ENCODE measurements at regions not wholly inside any gene's neighbourhood (a gene's known extent, or its start where the extent isn't known, plus 50 kb on each side); places are given as distances from the start of the nearest gene placed in this dataset.

- Mint-ChIP-seq H3K27ac (no peak overlapping the region), H3K4me1 (no peaks in the 10 kb centered on the region), H3K27me3 (ENCODE audit: insufficient read depth, low read depth, poor library complexity) (peaks cover 11% of the 10 kb centered on the region), H3K9me3 (peaks cover 77% of the 10 kb centered on the region), H3K36me3 (ENCODE audit: low read depth) (peaks cover 21% of the 10 kb centered on the region), H3K4me3 (no peak overlapping the region)
- H3K9me2 ChIP-seq (ENCODE audit: insufficient read depth) = no peaks in the 10 kb centered on the region
- H2AFZ ChIP-seq = no peak overlapping the region
- no peak overlapping the region for H3K4me3 ChIP-seq
- no peak overlapping the region for H3K4me2 ChIP-seq
- no peak for ATAC-seq
- DNase-seq (ENCODE audit: low spot score) = no peak
- TF ChIP-seq ZNF331 (CRISPR knock-in tag; IDR thresholded peaks at IDR 0.05; ENCODE audit: low read depth) (no peak), ETS1 (IDR thresholded peaks at IDR 0.05) (no peak), EZH2phosphoT487 (IDR thresholded peaks at IDR 0.05; ENCODE audit: unreplicated experiment) (no peak), STAT1 (IDR thresholded peaks at IDR 0.05; ENCODE audit: unreplicated experiment) (no peak), POLR2AphosphoS5 (IDR thresholded peaks at IDR 0.05; ENCODE audit: low read depth) (no peak), ZNF462 (CRISPR knock-in tag; IDR thresholded peaks at IDR 0.05) (no peak), EZH2 (IDR thresholded peaks at IDR 0.05; ENCODE audit: low read depth, unreplicated experiment) (no peak), JUNB (IDR thresholded peaks at IDR 0.05; ENCODE audit: unreplicated experiment) (no peak), REST (IDR thresholded peaks at IDR 0.05; ENCODE audit: unreplicated experiment) (no peak), NANOG (IDR thresholded peaks at IDR 0.05; ENCODE audit: borderline replicate concordance) (no peak)
- no peaks in the 10 kb centered on the region for H3K79me2 ChIP-seq (replicated peaks; ENCODE audit: insufficient read depth)
- no peaks in the 10 kb centered on the region for H4K20me1 ChIP-seq (replicated peaks; ENCODE audit: insufficient read depth)
- no peaks in the 10 kb centered on the region for H3F3A ChIP-seq (replicated peaks; ENCODE audit: low read depth)
- no peaks in the 10 kb centered on the region for H3K36me3 ChIP-seq (ENCODE audit: insufficient read depth)
- H3K27ac ChIP-seq (ENCODE audit: low read depth) = no peak overlapping the region
- no peaks in the 10 kb centered on the region for H3K4me1 ChIP-seq (ENCODE audit: insufficient read depth)
- H3K27me3 ChIP-seq (ENCODE audit: insufficient read depth) = no peaks in the 10 kb centered on the region
These were observed 133.6 kb downstream of the TMEM121 start for GRCh38 chr14:105659935-105660527.
